H9 (cell line): ENCODE measurements at regions not wholly inside any gene's neighbourhood (a gene's known extent, or its start where the extent isn't known, plus 50 kb on each side); places are given as distances from the start of the nearest gene placed in this dataset.

Experiments used
- DNase-seq: peaks from one replicate; pipeline ENCODE4 v3.0.0-alpha.2; 2017
- H2AFZ ChIP-seq: one replicate; pipeline ENCODE4 v1.6.1; 2013; ENCODE audit warnings: mild to moderate bottlenecking, low read length, control low read depth, moderate library complexity
- H2AK5ac ChIP-seq: 2 replicates; pipeline ENCODE4 v1.6.1; 2013; ENCODE audit warnings: low read length, control low read depth, mixed read lengths; ENCODE audit not compliant: insufficient read length
- H2BK120ac ChIP-seq: one replicate; pipeline ENCODE4 v1.6.1; 2013; ENCODE audit warnings: low read depth, mild to moderate bottlenecking, low read length, control low read depth, inconsistent platforms; ENCODE audit not compliant: poor library complexity, severe bottlenecking
- H2BK12ac ChIP-seq: 2 replicates; pipeline ENCODE4 v1.6.1; 2013; ENCODE audit warnings: low read length, control low read depth, mixed read lengths, low read depth; ENCODE audit not compliant: insufficient read length
- H2BK15ac ChIP-seq: 2 replicates; pipeline ENCODE4 v1.6.1; 2013; ENCODE audit warnings: low read depth, low read length, control low read depth
- H2BK20ac ChIP-seq: one replicate; pipeline ENCODE4 v1.6.1; 2013; ENCODE audit warnings: low read depth, mild to moderate bottlenecking, low read length, control low read depth, inconsistent platforms; ENCODE audit not compliant: poor library complexity, severe bottlenecking
- H2BK5ac ChIP-seq: 2 replicates; pipeline ENCODE4 v1.6.1; 2013; ENCODE audit warnings: low read length, control low read depth, mixed read lengths; ENCODE audit not compliant: insufficient read length
- H3K14ac ChIP-seq: 2 replicates; pipeline ENCODE4 v1.6.1; 2013; ENCODE audit warnings: low read length, control low read depth; ENCODE audit not compliant: insufficient read depth
- H3K18ac ChIP-seq: 2 replicates; pipeline ENCODE4 v1.6.1; 2013; ENCODE audit warnings: low read depth, mild to moderate bottlenecking, mixed read lengths, low read length, control low read depth; ENCODE audit not compliant: insufficient read length
- H3K23ac ChIP-seq: 2 replicates; pipeline ENCODE4 v1.6.1; 2013; ENCODE audit warnings: low read length, control low read depth, mixed read lengths, low read depth; ENCODE audit not compliant: insufficient read length
- H3K23me2 ChIP-seq: 2 replicates; pipeline ENCODE4 v1.6.1; 2013; ENCODE audit warnings: low read depth, mild to moderate bottlenecking, mixed read lengths, low read length, control low read depth; ENCODE audit not compliant: insufficient read length, poor library complexity, severe bottlenecking
- H3K27ac ChIP-seq: 2 replicates; pipeline ENCODE4 v1.5.1; 2013; ENCODE audit warnings: low read length, control low read depth, mixed read lengths, low read depth; ENCODE audit not compliant: insufficient read length
- H3K27me3 ChIP-seq: 2 replicates; pipeline ENCODE4 v1.6.1; 2013; ENCODE audit warnings: low read length, control low read depth, inconsistent platforms; ENCODE audit not compliant: insufficient read depth
- H3K4ac ChIP-seq: 2 replicates; pipeline ENCODE4 v1.6.1; 2013; ENCODE audit warnings: low read depth, mild to moderate bottlenecking, control low read depth, inconsistent platforms, low read length, moderate library complexity
- H3K4me1 ChIP-seq: 2 replicates; pipeline ENCODE4 v1.6.1; 2013; ENCODE audit warnings: low read length, control low read depth, inconsistent platforms; ENCODE audit not compliant: insufficient read depth
- H3K4me2 ChIP-seq: 2 replicates; pipeline ENCODE4 v1.6.1; 2013; ENCODE audit warnings: low read length, control low read depth, mixed read lengths; ENCODE audit not compliant: insufficient read length, insufficient read depth
- H3K56ac ChIP-seq: 2 replicates; pipeline ENCODE4 v1.6.1; 2013; ENCODE audit warnings: low read depth, mild to moderate bottlenecking, mixed read lengths, low read length, control low read depth; ENCODE audit not compliant: insufficient read length
- H3K79me1 ChIP-seq: 2 replicates; pipeline ENCODE4 v1.6.1; 2013; ENCODE audit warnings: low read depth, mild to moderate bottlenecking, moderate library complexity, low read length, control low read depth, inconsistent platforms; ENCODE audit not compliant: insufficient read depth, poor library complexity, severe bottlenecking
- H3K79me2 ChIP-seq: 2 replicates; pipeline ENCODE4 v1.6.1; 2013; ENCODE audit warnings: low read length, control low read depth, inconsistent platforms; ENCODE audit not compliant: insufficient read depth
- H3K9ac ChIP-seq: 2 replicates; pipeline ENCODE4 v1.6.1; 2013; ENCODE audit warnings: low read length, control low read depth, mixed read lengths; ENCODE audit not compliant: insufficient read length; ENCODE audit errors: extremely low read depth
- H3K9me3 ChIP-seq: one replicate; pipeline ENCODE4 v1.6.1; 2013; ENCODE audit warnings: low read depth, low read length, inconsistent platforms; ENCODE audit not compliant: control insufficient read depth
- H3T11ph ChIP-seq: one replicate; pipeline ENCODE4 v1.6.1; 2013; ENCODE audit warnings: mild to moderate bottlenecking, low read length, control low read depth, inconsistent platforms
- H4K20me1 ChIP-seq: one replicate; pipeline ENCODE4 v1.6.1; 2013; ENCODE audit not compliant: control insufficient read depth, insufficient read length, insufficient read depth
- H4K5ac ChIP-seq: 2 replicates; pipeline ENCODE4 v1.6.1; 2013; ENCODE audit warnings: low read depth, mild to moderate bottlenecking, mixed read lengths, low read length, control low read depth; ENCODE audit not compliant: insufficient read length
- H4K8ac ChIP-seq: replicated peaks from 2 replicates; pipeline ENCODE4 v1.6.1; 2013; ENCODE audit warnings: low read length, control low read depth, mixed read lengths, low read depth; ENCODE audit not compliant: insufficient read length
- H4K91ac ChIP-seq: 2 replicates; pipeline ENCODE4 v1.6.1; 2013; ENCODE audit warnings: low read depth, mild to moderate bottlenecking, moderate library complexity, mixed read lengths, low read length, control low read depth; ENCODE audit not compliant: insufficient read length
- H3K27ac Mint-ChIP-seq, 3 experiments: 2 replicates in 2 of 3; 3 replicates in 1 of 3; pipeline ENCODE4 v1.8.0; 2020 to 2021; ENCODE audit warnings: mixed read lengths in 3 of 3, mild to moderate bottlenecking in 1 of 3, moderate library complexity in 1 of 3
- H3K27me3 Mint-ChIP-seq: 2 replicates; pipeline ENCODE4 v1.8.0; 2021; ENCODE audit warnings: low read depth, mild to moderate bottlenecking, moderate library complexity, mixed read lengths
- H3K36me3 Mint-ChIP-seq, 3 experiments: 2 replicates in 2 of 3; 3 replicates in 1 of 3; pipeline ENCODE4 v1.8.0; 2020 to 2021; ENCODE audit warnings: low read depth in 3 of 3, mixed read lengths in 3 of 3; ENCODE audit not compliant: insufficient read depth in 1 of 3
- H3K4me1 Mint-ChIP-seq, 2 experiments: 2 replicates each; pipeline ENCODE4 v1.8.0; 2020; ENCODE audit warnings: mixed read lengths in 2 of 2
- H3K4me3 Mint-ChIP-seq, 2 experiments: 2 replicates in 1 of 2; 3 replicates in 1 of 2; pipeline ENCODE4 v1.8.0; 2020 to 2021; ENCODE audit warnings: mild to moderate bottlenecking in 2 of 2, mixed read lengths in 2 of 2, moderate library complexity in 1 of 2
- H3K9me3 Mint-ChIP-seq, 2 experiments: 2 replicates in 1 of 2; 3 replicates in 1 of 2; pipeline ENCODE4 v1.8.0; 2020; ENCODE audit warnings: mild to moderate bottlenecking in 2 of 2, mixed read lengths in 2 of 2, moderate library complexity in 1 of 2
- CTCF ChIP-seq: fragments of 200-600 bp; sonication (generic); conservative IDR thresholded peaks from 3 replicates; pipeline ENCODE4 v1.8.0; 2021; ENCODE audit warnings: antibody characterized with exemption, mild to moderate bottlenecking
- WGBS: extraction: QIAGEN DNeasy Blood & Tissue Kit; methylation state at CpG from one replicate; pipeline ENCODE4 v1.1.7; 2013; ENCODE audit warnings: missing lambda C conversion rate, low lambda C conversion rate, mixed read lengths; ENCODE audit not compliant: insufficient read length; ENCODE audit errors: extremely low coverage; 5-methylcytosine and 5-hydroxymethylcytosine counted together

GRCh38 chr4:136691607-136692006 lies 840.7 kb downstream of the PCDH18 start:
- Mint-ChIP-seq H3K36me3 (peaks cover 2 to 5% (median 3%) of the 10 kb centered on the region in 3 experiments; a peak in 4 of 7 replicates), H3K27me3 (no peaks in the 10 kb centered on the region), H3K4me3 (no peak overlapping the region), H3K9me3 (peaks cover 0 to 4% of the 10 kb centered on the region in 2 experiments; a peak in 1 of 5 replicates), H3K27ac (no peak overlapping the region), H3K4me1 (peaks cover 18 to 21% of the 10 kb centered on the region in 2 experiments)
- H2BK120ac ChIP-seq, result no peak overlapping the region
- H4K5ac ChIP-seq, result no peak overlapping the region
- H4K20me1 ChIP-seq, result no peaks in the 10 kb centered on the region
- H3K4me2 ChIP-seq, result no peak overlapping the region
- no peaks in the 10 kb centered on the region for H3K4me1 ChIP-seq
- H3K4ac ChIP-seq, result no peak overlapping the region
- no peaks in the 10 kb centered on the region for H3K9me3 ChIP-seq
- WGBS, result no CpG with 5 or more reads among the region's 3 CpGs
- no peak overlapping the region for H4K8ac ChIP-seq
- no peak overlapping the region for H2AK5ac ChIP-seq
- H2BK15ac ChIP-seq, result no peak overlapping the region
- H3K79me1 ChIP-seq, result no peaks in the 10 kb centered on the region
- H2AFZ ChIP-seq, result no peak overlapping the region
- H3K27me3 ChIP-seq, result no peaks in the 10 kb centered on the region
- no peak for TF ChIP-seq CTCF
- no peak overlapping the region for H2BK5ac ChIP-seq
- no peak overlapping the region for H4K91ac ChIP-seq
- H3K9ac ChIP-seq, result no peak overlapping the region
- no peak overlapping the region for H3K27ac ChIP-seq
- H3K23me2 ChIP-seq, result no peaks in the 10 kb centered on the region
- no peak overlapping the region for H3K23ac ChIP-seq
- H3K79me2 ChIP-seq, result no peaks in the 10 kb centered on the region
- no peak overlapping the region for H2BK12ac ChIP-seq
- H3K56ac ChIP-seq, result no peak overlapping the region
- no peak for DNase-seq
- no peak overlapping the region for H3K14ac ChIP-seq
- no peak overlapping the region for H2BK20ac ChIP-seq
- H3T11ph ChIP-seq, result no peak overlapping the region
- H3K18ac ChIP-seq, result no peak overlapping the region
